Erythroblast (primary cell): ENCODE measurements at regions not wholly inside any gene's neighbourhood (a gene's known extent, or its start where the extent isn't known, plus 50 kb on each side); places are given as distances from the start of the nearest gene placed in this dataset.
"Not testable (repeated sequence)": the region's sequence is repeated elsewhere in the genome, so short reads cannot be mapped to it uniquely, and the experiment has no call there.

ENCODE experiments used
- DNase-seq, 2 experiments: peaks; one replicate each; lab custom pipeline; 2025; lab: John Stamatoyannopoulos, UW
- GATA1 ChIP-seq: IDR thresholded peaks from 2 replicates; pipeline ENCODE4 v1.6.1; 2011; ENCODE audit warnings: low read depth, mild to moderate bottlenecking, control low read depth, low read length, moderate library complexity
- POLR2A ChIP-seq: IDR thresholded peaks from 2 replicates; pipeline ENCODE4 v1.6.1; 2011; ENCODE audit warnings: mild to moderate bottlenecking, low read length

DNA sequence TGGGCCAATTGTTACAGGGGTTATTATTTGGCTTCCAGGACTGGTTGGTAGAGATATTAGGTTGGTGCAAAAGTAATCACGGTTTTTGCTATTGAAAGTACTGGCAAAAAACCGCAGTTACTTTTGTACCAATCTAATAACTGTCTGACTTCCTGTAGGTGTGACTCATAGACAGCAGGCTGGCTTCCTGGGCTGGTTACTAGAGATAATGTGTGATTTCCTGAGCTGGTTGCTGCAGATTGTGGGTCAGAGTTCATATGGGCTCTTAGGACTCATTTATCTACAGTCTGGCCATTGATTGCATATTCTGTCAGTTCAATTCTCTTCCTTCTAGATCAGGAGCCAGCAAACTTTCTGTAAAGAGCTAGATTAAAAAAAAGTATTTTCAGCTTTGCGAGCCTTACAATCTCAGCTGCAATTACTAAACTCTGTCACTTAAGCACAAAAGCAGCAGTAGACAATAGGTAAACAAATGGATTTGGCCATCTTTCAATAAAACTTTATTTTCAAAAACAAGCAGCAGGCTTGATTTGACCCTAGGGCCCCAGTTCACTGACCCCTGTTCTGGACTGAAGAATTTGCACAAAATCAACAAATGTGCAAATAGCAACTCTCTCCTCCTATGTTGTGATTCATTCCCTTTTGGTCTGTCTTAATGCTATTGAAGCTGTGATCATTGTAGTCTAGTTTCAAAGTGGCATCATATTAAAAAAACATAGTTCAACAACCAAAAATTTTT lies 50.8 kb upstream of the BOD1L1 start:
- DNase-seq, result peak; percentile 3 to 11
- TF ChIP-seq POLR2A (no peak), GATA1 (no peak)

GRCh38 chr4:13681570-13681969 lies 54.0 kb upstream of the BOD1L1 start:
- TF ChIP-seq GATA1 (no peak), POLR2A (no peak)
- no peak for DNase-seq

GRCh38 chr4:13694256-13694655 lies 66.7 kb upstream of the BOD1L1 start:
- DNase-seq, result no peak
- TF ChIP-seq POLR2A, result no peak
- no peak for TF ChIP-seq GATA1

DNA sequence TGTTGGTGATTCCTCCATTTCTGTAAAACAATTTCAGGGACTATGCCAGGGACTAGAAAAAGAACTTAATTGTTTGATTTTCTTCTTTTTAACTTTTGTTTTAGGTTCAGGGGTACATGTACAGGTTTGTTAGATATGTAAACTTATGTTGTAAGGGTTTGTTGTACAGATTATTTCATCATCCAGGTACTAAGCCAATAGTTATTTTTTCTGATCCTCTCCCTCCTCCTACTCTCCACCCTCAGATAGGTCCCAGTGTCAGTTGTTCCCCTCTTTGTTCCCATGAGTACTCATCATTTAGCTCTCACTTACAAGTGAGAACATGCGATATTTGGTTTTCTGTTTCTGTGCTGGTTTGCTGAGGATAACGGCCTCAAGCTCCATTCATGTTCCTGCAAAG lies 70.8 kb upstream of the BOD1L1 start:
- TF ChIP-seq GATA1 (no peak), POLR2A (no peak)
- no peak for DNase-seq

DNA sequence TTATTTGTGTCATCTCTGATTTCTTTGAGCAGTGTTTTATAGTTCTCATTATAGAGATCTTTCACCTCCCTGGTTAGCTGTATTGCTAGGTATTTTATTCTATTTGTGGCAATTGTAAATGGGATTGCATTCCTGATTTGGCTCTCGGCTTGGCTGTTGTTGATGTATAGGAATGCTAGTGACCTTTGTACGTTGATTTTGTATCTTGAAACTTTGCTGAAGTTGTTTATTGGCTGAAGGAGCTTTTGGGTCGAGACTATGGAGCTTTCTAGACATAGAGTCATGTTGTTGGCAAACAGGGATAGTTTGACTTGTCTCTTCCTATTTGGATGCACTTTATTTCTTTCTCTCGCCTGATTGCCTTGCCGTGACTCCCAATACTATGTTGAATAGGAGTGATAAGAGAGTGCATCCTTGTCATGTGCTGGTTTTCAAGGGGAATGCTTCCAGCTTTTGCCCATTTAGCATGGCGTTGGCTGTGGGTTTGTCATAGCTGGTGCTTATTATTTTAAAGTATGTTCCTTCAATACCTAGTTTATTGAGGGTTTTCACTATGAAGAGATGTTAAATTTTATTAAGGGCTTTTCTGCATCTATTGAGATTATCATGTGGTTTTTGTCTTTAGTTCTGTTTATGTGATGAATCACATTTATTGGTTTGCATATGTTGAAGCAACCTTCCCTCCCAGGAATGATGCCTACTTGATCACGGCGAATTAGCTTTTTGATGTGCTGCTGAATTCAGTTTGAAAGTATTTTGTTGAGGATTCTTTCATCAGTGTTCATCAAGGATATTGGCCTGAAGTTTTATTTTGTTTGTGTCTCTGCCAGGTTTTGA lies 72.7 kb upstream of the BOD1L1 start:
- TF ChIP-seq POLR2A (no peak), GATA1 (no peak)
- no peak for DNase-seq

GRCh38 chr4:13700858-13701140 lies 73.3 kb upstream of the BOD1L1 start:
- DNase-seq, result not testable (repeated sequence)

DNA sequence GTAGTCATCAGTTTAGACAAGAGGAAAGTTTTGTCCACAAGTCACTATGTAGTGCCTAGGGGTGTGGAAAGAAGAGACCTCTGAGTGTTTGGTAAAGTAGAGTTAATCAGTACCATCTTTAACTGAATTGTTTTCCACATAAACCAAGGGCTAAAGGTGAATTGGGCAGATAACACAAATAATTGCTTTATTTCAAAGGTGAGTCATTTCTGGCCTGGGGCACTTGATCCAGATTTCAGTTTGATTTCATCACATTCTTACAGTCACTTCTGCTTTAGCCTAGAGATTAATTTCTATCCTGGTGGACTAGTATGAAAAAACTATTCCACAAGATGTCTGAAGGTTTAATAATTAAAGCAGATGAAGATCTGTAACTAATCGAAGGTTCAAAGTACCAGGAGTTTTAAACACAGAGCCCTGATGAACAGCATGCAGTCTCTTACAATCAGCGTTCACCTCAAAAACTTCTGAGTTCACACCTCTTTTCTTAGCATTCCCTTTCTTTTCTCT lies 74.5 kb upstream of the BOD1L1 start:
- no peak for DNase-seq
- TF ChIP-seq POLR2A (no peak), GATA1 (no peak)

- TF ChIP-seq POLR2A (no peak), GATA1 (no peak)
- DNase-seq, result no peak
These were observed 75.6 kb upstream of the BOD1L1 start for GRCh38 chr4:13703096-13703495.

DNA sequence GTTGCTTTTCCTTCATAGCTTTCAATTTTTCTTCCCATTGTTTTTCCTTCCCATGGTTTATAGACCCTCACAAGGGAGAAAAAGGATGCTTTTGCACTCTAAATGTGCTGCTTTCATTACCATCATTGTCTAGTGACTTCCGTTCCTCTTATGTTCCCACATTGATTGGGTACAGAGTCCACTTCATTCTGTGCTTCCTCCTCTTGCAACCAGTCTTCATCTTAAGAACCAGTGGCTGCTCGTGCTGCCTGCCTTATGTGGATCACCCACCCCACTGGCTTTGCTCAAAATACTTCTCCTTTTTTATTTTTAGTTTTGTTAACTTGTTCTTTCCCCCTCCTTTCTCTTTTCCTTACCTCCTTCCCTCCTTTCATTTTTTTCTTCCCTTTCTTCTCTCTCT lies 76.5 kb upstream of the BOD1L1 start:
- TF ChIP-seq GATA1 (no peak), POLR2A (no peak)
- no peak for DNase-seq

GRCh38 chr4:13704761-13705160 lies 77.2 kb upstream of the BOD1L1 start:
- no peak for DNase-seq

GRCh38 chr4:13705521-13706041 lies 78.1 kb upstream of the BOD1L1 start:
- no peak for TF ChIP-seq GATA1
- no peak for TF ChIP-seq POLR2A

More at GRCh38 chr4:13704761-13705160, 77.2 kb upstream of the BOD1L1 start:
- TF ChIP-seq POLR2A, result no peak
- TF ChIP-seq GATA1, result no peak

GRCh38 chr4:13706120-13706519 lies 78.6 kb upstream of the BOD1L1 start:
- TF ChIP-seq POLR2A, result no peak
- TF ChIP-seq GATA1, result no peak
- no peak for DNase-seq

More at GRCh38 chr4:13705521-13706041, 78.1 kb upstream of the BOD1L1 start:
- no peak for DNase-seq

- TF ChIP-seq POLR2A, result no peak
- no peak for TF ChIP-seq GATA1
- no peak for DNase-seq
These were observed 79.2 kb upstream of the BOD1L1 start for GRCh38 chr4:13706716-13707115.

DNA sequence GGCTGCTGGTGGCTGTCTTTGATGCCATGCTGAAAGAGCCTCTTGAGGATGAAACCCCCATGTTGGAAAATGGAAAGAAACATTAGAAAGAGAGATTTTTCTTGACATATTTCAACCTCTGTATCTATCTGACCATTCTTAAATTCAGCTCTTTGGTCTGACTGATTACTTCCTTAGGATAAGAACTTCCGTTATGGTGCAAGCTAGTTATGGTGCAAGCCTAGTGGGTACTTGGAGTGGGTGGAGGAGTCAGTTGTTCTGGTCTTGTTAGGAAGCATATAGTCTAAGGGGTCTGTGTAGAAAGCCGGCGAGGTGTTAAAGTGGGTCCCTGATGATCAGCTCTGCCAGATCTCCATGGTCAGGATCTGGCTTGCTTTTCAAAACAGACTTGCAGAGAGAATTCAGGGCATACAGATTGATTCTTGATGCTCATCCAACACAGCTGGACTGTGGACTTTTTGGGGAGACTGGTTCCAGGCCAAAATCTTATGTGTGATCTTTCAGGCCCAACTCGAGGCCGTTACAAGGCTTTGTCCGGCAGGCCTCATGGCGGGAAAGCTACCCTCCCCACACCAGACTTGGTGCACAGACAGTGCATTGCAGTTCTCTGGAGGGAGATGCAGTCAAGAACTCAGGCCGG lies 82.8 kb upstream of the BOD1L1 start:
- TF ChIP-seq GATA1 (no peak), POLR2A (no peak)
- no peak for DNase-seq
